Endothelial cell of umbilical vein (primary cell): ENCODE measurements at regions not wholly inside any gene's neighbourhood (a gene's known extent, or its start where the extent isn't known, plus 50 kb on each side); places are given as distances from the start of the nearest gene placed in this dataset.

ENCODE experiments used
- BruUV-seq: library from RNA; stranded (reverse); fragments of 400-500 nt; replicated peaks from 2 replicates; lab custom pipeline; 2021; lab: Mats Ljungman, UMichigan
- CTCF ChIA-PET: fragments of 300-600, 350-600 bp; sonication (Branson Sonifier 250); formaldehyde crosslinking; loops from one replicate; lab custom pipeline; 2021; ENCODE audit warnings: antibody characterized with exemption, inconsistent platforms; lab: Charles Lee
- POLR2A ChIA-PET: fragments of 300-600, 350-600 bp; sonication (Branson Sonifier 250); formaldehyde crosslinking; loops from one replicate; lab custom pipeline; 2021; ENCODE audit warnings: antibody characterized with exemption, inconsistent platforms; lab: Charles Lee
- DNase-seq: peaks from one replicate; pipeline ENCODE4 v3.0.0-alpha.2; 2011; ENCODE audit warnings: low read depth, low spot score
- FAIRE-seq: peaks from 2 replicates; lab custom pipeline; 2011; peaks lifted over from hg19 to GRCh38; lab: Jason Lieb, UNC
- H2AFZ ChIP-seq: 2 replicates; pipeline ENCODE4 v1.6.0; 2012; ENCODE audit warnings: low read depth, low read length, control low read depth, inconsistent platforms
- H3K27ac ChIP-seq: 2 replicates; pipeline ENCODE4 v1.5.1; 2011; ENCODE audit warnings: low read depth, mild to moderate bottlenecking, control low read depth, low read length, moderate library complexity; ENCODE audit not compliant: insufficient read depth
- H3K27me3 ChIP-seq, 2 experiments: 2 replicates each; pipeline versions ENCODE4 v1.6.0 to v1.6.1; 2011; ENCODE audit warnings: low read length in 2 of 2, mixed read lengths in 1 of 2; ENCODE audit not compliant: control insufficient read depth in 2 of 2, insufficient read depth in 2 of 2
- H3K36me3 ChIP-seq, 2 experiments: 2 replicates in 1 of 2; 3 replicates in 1 of 2; pipeline ENCODE4 v1.5.1; 2011; ENCODE audit warnings: low read length in 2 of 2, mild to moderate bottlenecking in 1 of 2, moderate library complexity in 1 of 2; ENCODE audit not compliant: control insufficient read depth in 2 of 2, insufficient read depth in 2 of 2; ENCODE audit errors: extremely low read depth in 1 of 2
- H3K4me1 ChIP-seq: 3 replicates; pipeline ENCODE4 v1.5.1; 2011; ENCODE audit warnings: mild to moderate bottlenecking, low read length; ENCODE audit not compliant: control insufficient read depth, insufficient read depth; ENCODE audit errors: extremely low read depth
- H3K4me2 ChIP-seq: 2 replicates; pipeline ENCODE4 v1.6.1; 2011; ENCODE audit warnings: low read length, control low read depth, mixed read lengths; ENCODE audit not compliant: insufficient read depth
- H3K4me3 ChIP-seq, 3 experiments: fragments of 200-600 bp in 1 of 3; sonication (generic), shearing (Covaris generic) in 1 of 3; replicated peaks in 1 of 3; 2 replicates each; pipeline ENCODE4 v1.5.1; 2011 to 2016; ENCODE audit warnings: control low read depth in 3 of 3, low read length in 3 of 3, mild to moderate bottlenecking in 2 of 3, inconsistent platforms in 1 of 3, low read depth in 1 of 3, moderate library complexity in 1 of 3; ENCODE audit not compliant: insufficient read depth in 1 of 3
- H3K79me2 ChIP-seq: 2 replicates; pipeline ENCODE4 v1.6.0; 2012; ENCODE audit warnings: low read length, inconsistent platforms; ENCODE audit not compliant: control insufficient read depth, insufficient read depth
- H3K9ac ChIP-seq: replicated peaks from 2 replicates; pipeline ENCODE3; 2011; ENCODE audit warnings: low read length, control low read depth; ENCODE audit not compliant: insufficient read depth; ENCODE audit errors: extremely low read depth
- H3K9me1 ChIP-seq: replicated peaks from 3 replicates; pipeline ENCODE4 v1.6.0; 2011; ENCODE audit warnings: mild to moderate bottlenecking, low read length; ENCODE audit not compliant: control insufficient read depth, insufficient read depth; ENCODE audit errors: extremely low read depth
- H3K9me3 ChIP-seq: replicated peaks from 2 replicates; pipeline ENCODE4 v1.5.1; 2012; ENCODE audit warnings: low read length, inconsistent platforms; ENCODE audit not compliant: control insufficient read depth, insufficient read depth
- H4K20me1 ChIP-seq: replicated peaks from 2 replicates; pipeline ENCODE3; 2011; ENCODE audit warnings: mild to moderate bottlenecking, low read length; ENCODE audit not compliant: control insufficient read depth, insufficient read depth; ENCODE audit errors: extremely low read depth
- CTCF ChIP-seq, 2 donors: IDR thresholded peaks; 1 replicate in 1 of 2; 2 replicates in 1 of 2; pipeline ENCODE4 v1.5.1; 2011; ENCODE audit warnings: low read length in 2 of 2, mild to moderate bottlenecking in 2 of 2, moderate library complexity in 2 of 2, control low read depth in 1 of 2, inconsistent platforms in 1 of 2, low read depth in 1 of 2; ENCODE audit not compliant: insufficient read depth in 1 of 2; ENCODE audit errors: extremely low read depth in 1 of 2
- EZH2 ChIP-seq: IDR thresholded peaks from 2 replicates; pipeline ENCODE4 v1.6.1; 2012; ENCODE audit warnings: borderline replicate concordance, low read depth, mild to moderate bottlenecking, moderate library complexity, low read length, inconsistent platforms; ENCODE audit not compliant: severe bottlenecking
- GATA2 ChIP-seq: IDR thresholded peaks from 2 replicates; pipeline ENCODE4 v1.7.0; 2011; ENCODE audit warnings: low read depth, mild to moderate bottlenecking, moderate library complexity, mixed read lengths, low read length; ENCODE audit not compliant: insufficient read length, insufficient read depth
- MAX ChIP-seq: IDR thresholded peaks from 2 replicates; pipeline ENCODE4 v1.6.1; 2011; ENCODE audit not compliant: insufficient read depth, insufficient read length
- MYC ChIP-seq: IDR thresholded peaks from one replicate; pipeline ENCODE4 v1.6.1; 2011; ENCODE audit warnings: mild to moderate bottlenecking, low read depth, low read length
- POLR2AphosphoS5 ChIP-seq: IDR thresholded peaks from 2 replicates; pipeline ENCODE4 v1.6.1; 2012; ENCODE audit warnings: low read depth, mild to moderate bottlenecking, control low read depth, low read length, moderate library complexity; ENCODE audit not compliant: insufficient read depth
- dilution Hi-C: fragments of 300-500 bp; cut with MboI; formaldehyde crosslinking; loops from one replicate; pipeline ENCODE4 v1.15.0; 2019; ENCODE audit warnings: low sequenced_read_pairs; ENCODE audit not compliant: extremely low pct_ligation_motif_present
- intact Hi-C: fragments of 100-400 bp; cut with micrococcal nuclease; formaldehyde crosslinking; loops from one replicate; pipeline ENCODE4 v1.10.0; 2022

DNA sequence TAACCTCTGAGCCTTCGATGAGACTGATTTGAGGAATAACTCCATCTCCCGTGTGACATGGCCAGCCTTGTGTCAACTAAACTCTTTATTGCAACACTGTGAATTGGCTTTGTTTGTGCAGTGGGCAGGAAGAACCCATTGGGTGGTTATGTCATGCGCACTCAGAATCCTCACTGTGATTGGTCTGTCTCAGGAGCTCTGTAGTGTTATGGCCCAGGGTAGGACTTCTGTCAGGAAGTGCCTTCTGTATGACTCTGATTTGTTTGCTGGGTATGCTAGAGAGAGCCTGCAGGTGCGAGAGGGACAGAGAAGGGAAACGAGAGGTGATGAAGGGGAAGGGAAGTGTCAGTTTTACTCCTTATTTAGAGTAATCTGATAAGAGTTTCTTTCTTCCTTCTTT is 71.5 kb upstream of the DCD start:
- no peak overlapping the region for H2AFZ ChIP-seq
- H3K4me1 ChIP-seq = no peaks in the 10 kb centered on the region
- peaks cover 1 to 2% of the 10 kb centered on the region in 2 experiments for H3K27me3 ChIP-seq
- no peaks in the 10 kb centered on the region for H3K36me3 ChIP-seq
- intact Hi-C loops (no loop called here), dilution Hi-C loops (no loop called here)
- H3K27ac ChIP-seq = no peak overlapping the region
- TF ChIP-seq MYC (no peak), CTCF (IDR thresholded peaks at IDR 0.05; ENCODE audit: extremely low read depth in 1 of 2, insufficient read depth in 1 of 2, low read depth in 1 of 2, low read length in 2 of 2) (no peak), GATA2 (no peak), POLR2AphosphoS5 (no peak), EZH2 (no peak), MAX (no peak)
- H4K20me1 ChIP-seq = no peaks in the 10 kb centered on the region
- H3K4me2 ChIP-seq = no peak overlapping the region
- FAIRE-seq = no peak
- no peak overlapping the region for H3K4me3 ChIP-seq
- no peaks in the 10 kb centered on the region for H3K9me3 ChIP-seq
- ChIA-PET CTCF (interaction anchor here (1.9 kb wide), 1 partner anchor 17 kb away, joined by 8 read pairs; no protein-coding TSS in a partner anchor), POLR2A (no interaction called here)
- H3K79me2 ChIP-seq = no peaks in the 10 kb centered on the region
- BruUV-seq = no TSS peak
- H3K9ac ChIP-seq = no peak overlapping the region
- DNase-seq = no peak
- no peaks in the 10 kb centered on the region for H3K9me1 ChIP-seq
